Osteoblast (primary cell): ENCODE measurements at regions not wholly inside any gene's neighbourhood (a gene's known extent, or its start where the extent isn't known, plus 50 kb on each side); places are given as distances from the start of the nearest gene placed in this dataset.

ENCODE experiments used
- DNase-seq: peaks from one replicate; pipeline ENCODE4 v3.0.0; 2011; ENCODE audit warnings: low spot score, mixed read lengths; ENCODE audit not compliant: insufficient read length; ENCODE audit errors: missing footprints
- H2AFZ ChIP-seq: 2 replicates; pipeline ENCODE4 v1.6.0; 2011; ENCODE audit warnings: mild to moderate bottlenecking, low read length
- H3K27ac ChIP-seq: 2 replicates; pipeline ENCODE4 v1.5.1; 2011; ENCODE audit warnings: mild to moderate bottlenecking, low read depth, low read length, moderate library complexity
- H3K27me3 ChIP-seq: 2 replicates; pipeline ENCODE4 v1.6.0; 2012; ENCODE audit warnings: mild to moderate bottlenecking, control low read depth, inconsistent platforms, low read length, moderate library complexity; ENCODE audit not compliant: insufficient read depth
- H3K36me3 ChIP-seq: 2 replicates; pipeline ENCODE4 v1.5.1; 2011; ENCODE audit warnings: mild to moderate bottlenecking, low read length, control low read depth, moderate library complexity; ENCODE audit not compliant: insufficient read depth
- H3K4me1 ChIP-seq: 2 replicates; pipeline ENCODE4 v1.5.1; 2011; ENCODE audit warnings: mild to moderate bottlenecking, low read length, control low read depth, moderate library complexity; ENCODE audit not compliant: insufficient read depth
- H3K4me2 ChIP-seq: 2 replicates; pipeline ENCODE4 v1.6.0; 2011; ENCODE audit warnings: mild to moderate bottlenecking, low read length; ENCODE audit not compliant: insufficient read depth
- H3K4me3 ChIP-seq: fragments of 200-600 bp; sonication (generic); 3 replicates; pipeline ENCODE4 v1.5.1; 2012; ENCODE audit warnings: mild to moderate bottlenecking, low read length, inconsistent platforms; ENCODE audit not compliant: insufficient read depth
- H3K79me2 ChIP-seq: 2 replicates; pipeline ENCODE4 v1.6.0; 2012; ENCODE audit warnings: mild to moderate bottlenecking, low read length, control low read depth, inconsistent platforms; ENCODE audit not compliant: insufficient read depth
- H3K9me3 ChIP-seq: 2 replicates; pipeline ENCODE4 v1.5.1; 2011; ENCODE audit warnings: low read depth, low read length, control low read depth
- H4K20me1 ChIP-seq: 2 replicates; pipeline ENCODE4 v1.6.0; 2012; ENCODE audit warnings: mild to moderate bottlenecking, low read length, control low read depth; ENCODE audit not compliant: insufficient read depth
- CTCF ChIP-seq: IDR thresholded peaks from 2 replicates; pipeline ENCODE4 v1.5.1; 2011; ENCODE audit warnings: mild to moderate bottlenecking, low read depth, low read length, moderate library complexity; ENCODE audit errors: extremely low read depth

- no peaks in the 10 kb centered on the region for H3K79me2 ChIP-seq
- H3K36me3 ChIP-seq, result no peaks in the 10 kb centered on the region
- DNase-seq, result no peak
- no peak overlapping the region for H3K4me2 ChIP-seq
- no peak overlapping the region for H3K4me3 ChIP-seq
- no peaks in the 10 kb centered on the region for H4K20me1 ChIP-seq
- H3K4me1 ChIP-seq, result no peaks in the 10 kb centered on the region
- no peak overlapping the region for H2AFZ ChIP-seq
- H3K27ac ChIP-seq, result no peak overlapping the region
- no peak for TF ChIP-seq CTCF
- no peaks in the 10 kb centered on the region for H3K27me3 ChIP-seq
- H3K9me3 ChIP-seq, result no peaks in the 10 kb centered on the region
Measured at GRCh38 chr4:82057990-82058544, 315.7 kb downstream of the HNRNPD start.

- H3K4me1 ChIP-seq, result no peaks in the 10 kb centered on the region
Measured at GRCh38 chr4:82055156-82055555, 318.6 kb downstream of the HNRNPD start.

GRCh38 chr4:82053396-82053795 is 320.4 kb downstream of the HNRNPD start:
- H3K9me3 ChIP-seq, result no peaks in the 10 kb centered on the region
- no peaks in the 10 kb centered on the region for H4K20me1 ChIP-seq
- DNase-seq, result no peak
- H3K4me1 ChIP-seq, result no peaks in the 10 kb centered on the region
- H3K27ac ChIP-seq, result no peak overlapping the region
- H3K4me3 ChIP-seq, result no peak overlapping the region
- H3K36me3 ChIP-seq, result no peaks in the 10 kb centered on the region
- no peak overlapping the region for H2AFZ ChIP-seq
- no peak for TF ChIP-seq CTCF
- no peaks in the 10 kb centered on the region for H3K79me2 ChIP-seq
- H3K4me2 ChIP-seq, result no peak overlapping the region
- no peaks in the 10 kb centered on the region for H3K27me3 ChIP-seq

More at GRCh38 chr4:82055156-82055555, 318.6 kb downstream of the HNRNPD start:
- DNase-seq, result no peak
- no peaks in the 10 kb centered on the region for H3K27me3 ChIP-seq
- H3K4me3 ChIP-seq, result no peak overlapping the region
- TF ChIP-seq CTCF, result no peak
- no peak overlapping the region for H2AFZ ChIP-seq
- H3K27ac ChIP-seq, result no peak overlapping the region
- no peaks in the 10 kb centered on the region for H4K20me1 ChIP-seq
- H3K4me2 ChIP-seq, result no peak overlapping the region
- H3K79me2 ChIP-seq, result no peaks in the 10 kb centered on the region
- H3K9me3 ChIP-seq, result no peaks in the 10 kb centered on the region
- H3K36me3 ChIP-seq, result no peaks in the 10 kb centered on the region

- TF ChIP-seq CTCF, result no peak
- Histone ChIP-seq H4K20me1 (no peaks in the 10 kb centered on the region), H3K27me3 (no peaks in the 10 kb centered on the region), H3K9me3 (no peaks in the 10 kb centered on the region), H3K27ac (no peak overlapping the region), H3K36me3 (no peaks in the 10 kb centered on the region), H3K79me2 (no peaks in the 10 kb centered on the region), H3K4me2 (no peak overlapping the region), H3K4me1 (no peaks in the 10 kb centered on the region), H2AFZ (no peak overlapping the region), H3K4me3 (no peak overlapping the region)
- DNase-seq, result no peak
Measured at GRCh38 chr4:82050796-82051195, 323.0 kb downstream of the HNRNPD start.
